ENCODE measurements at regions not wholly inside any gene's neighbourhood (a gene's known extent, or its start where the extent isn't known, plus 50 kb on each side); places are given as distances from the start of the nearest gene placed in this dataset.

GRCh38 chr18:64254399-64255093 is 105.7 kb upstream of the LINC00305 start:
- TF ChIP-seq CTCF (IDR thresholded peaks at IDR 0.05; ENCODE audit: low read depth, low read length): no peak
- TF ChIP-seq MYC (IDR thresholded peaks at IDR 0.05; ENCODE audit: low read depth, low read length): no peak
- TF ChIP-seq MAX (IDR thresholded peaks at IDR 0.05; ENCODE audit: low read depth, low read length): no peak
- no peak for TF ChIP-seq POLR2A (IDR thresholded peaks at IDR 0.05; ENCODE audit: extremely low read depth, insufficient read length)
